SK-N-SH (cell line): ENCODE measurements at regions not wholly inside any gene's neighbourhood (a gene's known extent, or its start where the extent isn't known, plus 50 kb on each side); places are given as distances from the start of the nearest gene placed in this dataset.

ENCODE experiments used
- CTCF ChIA-PET: fragments of 300-600, 350-600 bp; formaldehyde crosslinking; extraction: SDS; loops from one replicate; lab custom pipeline; 2021; lab: Yijun Ruan, JAX
- POLR2A ChIA-PET: fragments of 350-600 bp; sonication (Branson Sonifier 250); formaldehyde crosslinking; extraction: SDS; loops from one replicate; lab custom pipeline; 2020; ENCODE audit warnings: antibody characterized with exemption, inconsistent platforms; lab: Yijun Ruan, JAX
- DNase-seq: peaks from one replicate; pipeline ENCODE4 v3.0.0; 2012
- H2AFZ ChIP-seq: fragments of 200-600 bp; sonication (generic); 2 replicates; pipeline ENCODE4 v1.8.1; 2016; ENCODE audit warnings: antibody characterized with exemption, mild to moderate bottlenecking, low read depth
- H3F3A ChIP-seq: fragments of 200-600 bp; sonication (generic); replicated peaks from 2 replicates; pipeline ENCODE3; 2016; ENCODE audit warnings: antibody characterized with exemption, mild to moderate bottlenecking; ENCODE audit not compliant: insufficient read depth
- H3K27ac ChIP-seq, 2 experiments: fragments of 200-500 bp in 1 of 2; fragments of 200-600 bp in 1 of 2; sonication (Bioruptor generic) in 1 of 2; sonication (generic), shearing (Covaris generic) in 1 of 2; 2 replicates each; pipeline versions ENCODE4 v1.5.1 to v1.6.1; 2014 to 2016; ENCODE audit warnings: low read depth in 2 of 2, inconsistent platforms in 1 of 2, low read length in 1 of 2, mild to moderate bottlenecking in 1 of 2, mixed read lengths in 1 of 2
- H3K27me3 ChIP-seq: fragments of 200-600 bp; sonication (generic), shearing (Covaris generic); 2 replicates; pipeline ENCODE4 v1.6.1; 2016; ENCODE audit warnings: mixed run types; ENCODE audit not compliant: insufficient read depth
- H3K36me3 ChIP-seq, 2 experiments: fragments of 200-500 bp in 1 of 2; fragments of 200-600 bp in 1 of 2; sonication (Bioruptor generic) in 1 of 2; sonication (generic) in 1 of 2; replicated peaks in 1 of 2; 2 replicates each; pipeline versions ENCODE3 to v1.5.1; 2014 to 2016; ENCODE audit warnings: low read length in 1 of 2, mild to moderate bottlenecking in 1 of 2; ENCODE audit not compliant: insufficient read depth in 2 of 2, control insufficient read depth in 1 of 2
- H3K4me1 ChIP-seq, 2 experiments: fragments of 200-500 bp in 1 of 2; fragments of 200-600 bp in 1 of 2; sonication (Bioruptor generic) in 1 of 2; sonication (generic), shearing (Covaris generic) in 1 of 2; 2 replicates each; pipeline versions ENCODE4 v1.5.1 to v1.6.1; 2014 to 2016; ENCODE audit warnings: low read depth in 1 of 2, low read length in 1 of 2, mixed run types in 1 of 2; ENCODE audit not compliant: insufficient read depth in 2 of 2, control insufficient read depth in 1 of 2
- H3K4me2 ChIP-seq: fragments of 200-600 bp; sonication (generic), shearing (Covaris generic); 2 replicates; pipeline ENCODE4 v1.6.1; 2017; ENCODE audit warnings: mixed run types
- H3K4me3 ChIP-seq, 2 experiments: fragments of 200-500 bp in 1 of 2; fragments of 200-600 bp in 1 of 2; sonication (Bioruptor generic) in 1 of 2; sonication (generic), shearing (Covaris generic) in 1 of 2; 2 replicates each; pipeline versions ENCODE4 v1.5.1 to v1.8.1; 2014 to 2016; ENCODE audit warnings: low read depth in 2 of 2, inconsistent platforms in 1 of 2, low read length in 1 of 2, mild to moderate bottlenecking in 1 of 2, mixed read lengths in 1 of 2, moderate library complexity in 1 of 2
- H3K79me2 ChIP-seq: fragments of 200-600 bp; sonication (generic); 2 replicates; pipeline ENCODE4 v1.8.1; 2017; ENCODE audit warnings: mild to moderate bottlenecking; ENCODE audit not compliant: insufficient read depth
- H3K9ac ChIP-seq: fragments of 200-600 bp; sonication (generic); 2 replicates; pipeline ENCODE4 v1.6.1; 2017; ENCODE audit warnings: mixed run types
- H3K9me2 ChIP-seq: fragments of 200-600 bp; sonication (generic); 2 replicates; pipeline ENCODE4 v1.6.1; 2017; ENCODE audit warnings: mixed run types
- H3K9me3 ChIP-seq: fragments of 200-600 bp; sonication (generic); 2 replicates; pipeline ENCODE4 v1.6.1; 2017; ENCODE audit warnings: mixed run types, mild to moderate bottlenecking, moderate library complexity
- H4K20me1 ChIP-seq: fragments of 200-600 bp; sonication (generic); 2 replicates; pipeline ENCODE4 v1.6.1; 2017; ENCODE audit warnings: mild to moderate bottlenecking, mixed run types; ENCODE audit not compliant: insufficient read depth
- EP300 ChIP-seq, 2 experiments: IDR thresholded peaks; 2 replicates each; pipeline versions ENCODE4 v1.4.0 to v1.6.1; 2012; ENCODE audit warnings: borderline replicate concordance in 1 of 2, low read depth in 1 of 2, low read length in 1 of 2
- FOXM1 ChIP-seq: IDR thresholded peaks from 2 replicates; pipeline ENCODE4 v1.4.0; 2012; ENCODE audit warnings: low read depth, mild to moderate bottlenecking
- GATA2 ChIP-seq: sonication (generic); formaldehyde crosslinking; IDR thresholded peaks from 2 replicates; pipeline ENCODE4 v1.5.0; 2020; ENCODE audit warnings: mild to moderate bottlenecking, missing genetic modification reagents
- JUND ChIP-seq: IDR thresholded peaks from 2 replicates; pipeline ENCODE4 v1.4.0; 2012
- NRF1 ChIP-seq: IDR thresholded peaks from 2 replicates; pipeline ENCODE4 v1.6.1; 2012; ENCODE audit warnings: low read depth, mild to moderate bottlenecking, low read length
- RAD21 ChIP-seq: IDR thresholded peaks from 2 replicates; pipeline ENCODE4 v1.6.1; 2012; ENCODE audit warnings: mild to moderate bottlenecking, low read length
- RCOR1 ChIP-seq: fragments of 150-350 bp; IDR thresholded peaks from 2 replicates; pipeline ENCODE4 v1.6.1; 2017; ENCODE audit warnings: antibody characterized with exemption, low read length
- RFX5 ChIP-seq: IDR thresholded peaks from 2 replicates; pipeline ENCODE4 v1.6.1; 2012; ENCODE audit warnings: mild to moderate bottlenecking, improper control_type of control experiment, low read length
- SMC3 ChIP-seq: IDR thresholded peaks from 2 replicates; pipeline ENCODE4 v1.6.1; 2012; ENCODE audit warnings: low read depth, low read length, improper control_type of control experiment
- TAF1 ChIP-seq: IDR thresholded peaks from 2 replicates; pipeline ENCODE4 v1.6.1; 2012; ENCODE audit warnings: low read depth, mild to moderate bottlenecking, low read length, moderate library complexity, borderline replicate concordance
- TCF12 ChIP-seq: IDR thresholded peaks from 2 replicates; pipeline ENCODE4 v1.4.0; 2012
- WGBS: methylation state at CpG from one replicate; pipeline ENCODE4 v1.1.6; 2017; ENCODE audit warnings: low lambda C conversion rate; 5-methylcytosine and 5-hydroxymethylcytosine counted together
- TF ChIP-seq, protein P1 (sequence below): IDR thresholded peaks from 2 replicates; pipeline ENCODE4 v1.4.0; 2012; ENCODE audit warnings: low read depth, borderline replicate concordance
- TF ChIP-seq, protein P2 (sequence below): fragments of 150-350 bp; IDR thresholded peaks from 2 replicates; pipeline ENCODE4 v1.6.1; 2016; ENCODE audit warnings: mild to moderate bottlenecking, low read depth, low read length
- TF ChIP-seq, protein P3 (sequence below): fragments of 150-350 bp; IDR thresholded peaks from 2 replicates; pipeline ENCODE4 v1.6.1; 2017; ENCODE audit warnings: antibody characterized with exemption, low read length, low read depth, borderline replicate concordance

DNA sequence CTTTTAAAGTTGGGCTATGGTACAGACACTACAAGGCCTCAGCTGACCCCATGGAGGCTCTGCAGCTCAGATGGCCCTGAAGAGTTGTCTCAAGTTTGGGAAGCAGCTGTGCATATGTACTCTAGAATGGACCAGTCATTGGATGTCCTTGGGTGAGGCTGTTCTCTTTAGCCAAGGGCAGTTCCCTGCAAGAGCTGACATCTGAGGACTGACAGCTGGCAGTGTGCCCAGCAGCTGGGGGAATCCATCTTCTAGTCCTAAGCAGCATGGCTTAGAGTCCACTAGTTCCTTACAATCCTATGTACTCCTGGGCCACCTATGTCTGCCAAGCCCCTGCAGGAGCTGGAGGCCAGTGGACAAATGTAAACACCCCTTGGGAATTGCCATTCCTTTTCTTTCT is 76.5 kb downstream of the C11orf91 start:
- H2AFZ ChIP-seq: no peak overlapping the region
- no peak overlapping the region for H3K4me3 ChIP-seq
- H4K20me1 ChIP-seq: no peaks in the 10 kb centered on the region
- H3F3A ChIP-seq: peaks cover 19% of the 10 kb centered on the region
- no peaks in the 10 kb centered on the region for H3K9me3 ChIP-seq
- H3K4me2 ChIP-seq: no peak overlapping the region
- no peaks in the 10 kb centered on the region for H3K9me2 ChIP-seq
- ChIA-PET CTCF (interaction anchor here (0.9 kb wide), 1 partner anchor 9 kb away, joined by 3 read pairs; no protein-coding TSS in a partner anchor), POLR2A (no interaction called here)
- no peak overlapping the region for H3K9ac ChIP-seq
- no peaks in the 10 kb centered on the region; the same call in 1 of the 2 replicates for H3K79me2 ChIP-seq
- peaks cover 0 to 12% of the 10 kb centered on the region in 2 experiments; a peak in 2 of 4 replicates for H3K4me1 ChIP-seq
- H3K27me3 ChIP-seq: no peaks in the 10 kb centered on the region
- DNase-seq: no peak
- TF ChIP-seq FOXM1 (no peak), RCOR1 (no peak), SMC3 (no peak), NRF1 (no peak)
- TF ChIP-seq, protein P1, sequence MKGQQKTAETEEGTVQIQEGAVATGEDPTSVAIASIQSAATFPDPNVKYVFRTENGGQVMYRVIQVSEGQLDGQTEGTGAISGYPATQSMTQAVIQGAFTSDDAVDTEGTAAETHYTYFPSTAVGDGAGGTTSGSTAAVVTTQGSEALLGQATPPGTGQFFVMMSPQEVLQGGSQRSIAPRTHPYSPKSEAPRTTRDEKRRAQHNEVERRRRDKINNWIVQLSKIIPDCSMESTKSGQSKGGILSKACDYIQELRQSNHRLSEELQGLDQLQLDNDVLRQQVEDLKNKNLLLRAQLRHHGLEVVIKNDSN: no peak
- H3K36me3 ChIP-seq: peaks cover 4 to 30% of the 10 kb centered on the region in 2 experiments
- H3K27ac ChIP-seq: no peak overlapping the region

DNA sequence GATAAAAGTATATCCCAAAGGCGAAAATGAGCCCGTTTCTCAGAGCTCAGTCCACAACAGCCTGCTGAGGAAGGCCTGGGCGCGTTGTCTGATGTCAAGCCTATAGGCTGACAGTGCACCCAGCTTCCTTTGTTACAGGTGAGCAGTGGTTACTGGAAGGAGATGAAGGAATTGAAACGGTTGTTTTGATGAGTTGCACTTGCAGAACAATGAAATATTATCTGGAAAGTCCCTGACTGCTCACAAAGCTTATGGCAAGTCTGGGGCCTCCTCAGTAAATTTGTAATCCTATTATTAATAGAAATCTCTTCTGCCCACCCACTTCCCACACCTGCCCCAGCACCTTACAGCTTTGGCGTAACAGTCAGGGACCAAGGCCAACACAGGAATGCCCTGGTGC is 77.8 kb downstream of the C11orf91 start:
- Histone ChIP-seq H3K4me2 (no peak overlapping the region), H3K4me3 (no peak overlapping the region), H3K27me3 (no peaks in the 10 kb centered on the region), H3K27ac (peak overlapping the region in 1 of 2 experiments; percentile 86; a peak in 1 of 4 replicates), H4K20me1 (no peaks in the 10 kb centered on the region), H3K9me3 (no peaks in the 10 kb centered on the region), H3F3A (peaks cover 19% of the 10 kb centered on the region), H3K79me2 (no peaks in the 10 kb centered on the region; the same call in 1 of the 2 replicates), H3K9ac (no peak overlapping the region), H2AFZ (no peak overlapping the region), H3K9me2 (no peaks in the 10 kb centered on the region), H3K4me1 (peaks cover 0 to 12% of the 10 kb centered on the region in 2 experiments; a peak in 2 of 4 replicates), H3K36me3 (peaks cover 14 to 38% of the 10 kb centered on the region in 2 experiments)
- POLR2A ChIA-PET: no interaction called here
- 90% methylated on average over 5 of the region's 6 CpGs for WGBS
- CTCF ChIA-PET: interaction anchor here (1.9 kb wide), 1 partner anchor 66 kb away, joined by 4 read pairs; no protein-coding TSS in a partner anchor
- DNase-seq: no peak
- TF ChIP-seq RAD21: no peak
- TF ChIP-seq RFX5: no peak
- no peak for TF ChIP-seq JUND
- TF ChIP-seq, protein P1: no peak
- TF ChIP-seq, protein P2, sequence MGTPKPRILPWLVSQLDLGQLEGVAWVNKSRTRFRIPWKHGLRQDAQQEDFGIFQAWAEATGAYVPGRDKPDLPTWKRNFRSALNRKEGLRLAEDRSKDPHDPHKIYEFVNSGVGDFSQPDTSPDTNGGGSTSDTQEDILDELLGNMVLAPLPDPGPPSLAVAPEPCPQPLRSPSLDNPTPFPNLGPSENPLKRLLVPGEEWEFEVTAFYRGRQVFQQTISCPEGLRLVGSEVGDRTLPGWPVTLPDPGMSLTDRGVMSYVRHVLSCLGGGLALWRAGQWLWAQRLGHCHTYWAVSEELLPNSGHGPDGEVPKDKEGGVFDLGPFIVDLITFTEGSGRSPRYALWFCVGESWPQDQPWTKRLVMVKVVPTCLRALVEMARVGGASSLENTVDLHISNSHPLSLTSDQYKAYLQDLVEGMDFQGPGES: no peak
- TF ChIP-seq, protein P3, sequence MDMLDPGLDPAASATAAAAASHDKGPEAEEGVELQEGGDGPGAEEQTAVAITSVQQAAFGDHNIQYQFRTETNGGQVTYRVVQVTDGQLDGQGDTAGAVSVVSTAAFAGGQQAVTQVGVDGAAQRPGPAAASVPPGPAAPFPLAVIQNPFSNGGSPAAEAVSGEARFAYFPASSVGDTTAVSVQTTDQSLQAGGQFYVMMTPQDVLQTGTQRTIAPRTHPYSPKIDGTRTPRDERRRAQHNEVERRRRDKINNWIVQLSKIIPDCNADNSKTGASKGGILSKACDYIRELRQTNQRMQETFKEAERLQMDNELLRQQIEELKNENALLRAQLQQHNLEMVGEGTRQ: no peak
- no peak for TF ChIP-seq TCF12
- TF ChIP-seq GATA2 (CRISPR knock-in tag): no peak
- TF ChIP-seq TAF1: no peak
- no peak for TF ChIP-seq EP300 (IDR thresholded peaks at IDR 0.05; ENCODE audit: borderline replicate concordance in 1 of 2, low read depth in 1 of 2, low read length in 1 of 2)
